ENCODE measurements at regions not wholly inside any gene's neighbourhood (a gene's known extent, or its start where the extent isn't known, plus 50 kb on each side); places are given as distances from the start of the nearest gene placed in this dataset. TPM values are rescaled to one million over a fixed set of nuclear protein-coding genes. Genes with fewer than 3 reads are reported as not detected.

Small RNAs in the stretch of these regions (small RNA-seq; reads per million reads assigned to genes)
- gene RF00425 (ENCODE audit: insufficient read depth) (not detected), gene RN7SKP52 (ENCODE audit: insufficient read depth) (not detected), gene RNA5SP148 (ENCODE audit: insufficient read depth) (not detected), gene RNU6-1120P (ENCODE audit: insufficient read depth) (not detected)

Data from mesendoderm (in vitro differentiated cells).